ENCODE measurements at regions not wholly inside any gene's neighbourhood (a gene's known extent, or its start where the extent isn't known, plus 50 kb on each side); places are given as distances from the start of the nearest gene placed in this dataset.

- TF ChIP-seq, protein P1, sequence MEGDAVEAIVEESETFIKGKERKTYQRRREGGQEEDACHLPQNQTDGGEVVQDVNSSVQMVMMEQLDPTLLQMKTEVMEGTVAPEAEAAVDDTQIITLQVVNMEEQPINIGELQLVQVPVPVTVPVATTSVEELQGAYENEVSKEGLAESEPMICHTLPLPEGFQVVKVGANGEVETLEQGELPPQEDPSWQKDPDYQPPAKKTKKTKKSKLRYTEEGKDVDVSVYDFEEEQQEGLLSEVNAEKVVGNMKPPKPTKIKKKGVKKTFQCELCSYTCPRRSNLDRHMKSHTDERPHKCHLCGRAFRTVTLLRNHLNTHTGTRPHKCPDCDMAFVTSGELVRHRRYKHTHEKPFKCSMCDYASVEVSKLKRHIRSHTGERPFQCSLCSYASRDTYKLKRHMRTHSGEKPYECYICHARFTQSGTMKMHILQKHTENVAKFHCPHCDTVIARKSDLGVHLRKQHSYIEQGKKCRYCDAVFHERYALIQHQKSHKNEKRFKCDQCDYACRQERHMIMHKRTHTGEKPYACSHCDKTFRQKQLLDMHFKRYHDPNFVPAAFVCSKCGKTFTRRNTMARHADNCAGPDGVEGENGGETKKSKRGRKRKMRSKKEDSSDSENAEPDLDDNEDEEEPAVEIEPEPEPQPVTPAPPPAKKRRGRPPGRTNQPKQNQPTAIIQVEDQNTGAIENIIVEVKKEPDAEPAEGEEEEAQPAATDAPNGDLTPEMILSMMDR (conservative IDR thresholded peaks at IDR 0.05) = no peak
- TF ChIP-seq EZH2 (IDR thresholded peaks at IDR 0.05; ENCODE audit: low read depth) = no peak
Measured at GRCh38 chr3:5709714-5710113, 522.2 kb downstream of the EDEM1 start.
